Tibial artery (tissue), 4 donors: ENCODE measurements at regions not wholly inside any gene's neighbourhood (a gene's known extent, or its start where the extent isn't known, plus 50 kb on each side); places are given as distances from the start of the nearest gene placed in this dataset.
"Not testable (repeated sequence)": the region's sequence is repeated elsewhere in the genome, so short reads cannot be mapped to it uniquely, and the experiment has no call there.

ENCODE experiments used
- DNase-seq, 2 donors: peaks; one replicate each; pipeline ENCODE4 v3.0.0-alpha.2; 2019
- H3K27ac ChIP-seq, 2 donors: fragments of 200-600 bp; sonication (generic) in 1 of 2; 1 replicate in 1 of 2; 2 replicates in 1 of 2; pipeline ENCODE4 v1.5.1; 2018 to 2019; ENCODE audit warnings: mild to moderate bottlenecking in 1 of 2
- H3K27me3 ChIP-seq, 2 donors: fragments of 200-600 bp; sonication (generic) in 1 of 2; one replicate each; pipeline versions ENCODE4 v1.5.1 to v1.6.0; 2016 to 2019
- H3K36me3 ChIP-seq, 3 donors: fragments of 200-600 bp; sonication (generic) in 2 of 3; one replicate each; pipeline ENCODE4 v1.5.1; 2016 to 2019; ENCODE audit warnings: mild to moderate bottlenecking in 2 of 3
- H3K4me1 ChIP-seq, 4 donors: fragments of 200-600 bp; sonication (generic) in 2 of 4; 1 replicate in 3 of 4; 2 replicates in 1 of 4; pipeline ENCODE4 v1.5.1; 2016 to 2019
- H3K4me3 ChIP-seq, 2 donors: fragments of 200-600 bp; sonication (generic) in 1 of 2; 1 replicate in 1 of 2; 2 replicates in 1 of 2; pipeline ENCODE4 v1.5.1; 2018 to 2019; ENCODE audit warnings: mild to moderate bottlenecking in 2 of 2
- H3K9me3 ChIP-seq, 3 donors: fragments of 200-600 bp; sonication (generic) in 1 of 3; one replicate each; pipeline ENCODE4 v1.5.1; 2016 to 2019
- CTCF ChIP-seq, 2 experiments: fragments of 200-600 bp in 1 of 2; fragments of 450-650 bp in 1 of 2; IDR thresholded peaks; one replicate each; pipeline ENCODE4 v1.5.1; 2017 to 2019; ENCODE audit warnings: antibody characterized with exemption in 2 of 2, mild to moderate bottlenecking in 1 of 2, moderate library complexity in 1 of 2
- intact Hi-C: fragments of 100-400 bp; cut with DNase I; formaldehyde crosslinking; loops from one replicate; pipeline ENCODE4 v1.15.0; 2023; ENCODE audit warnings: low total_unique reads

GRCh38 chr11:46207270-46207669, 70.2 kb upstream of the CREB3L1 start:
- intact Hi-C loops = no loop called here
- H3K27me3 ChIP-seq = peaks cover 0 to 19% of the 10 kb centered on the region in 2 donors

DNA sequence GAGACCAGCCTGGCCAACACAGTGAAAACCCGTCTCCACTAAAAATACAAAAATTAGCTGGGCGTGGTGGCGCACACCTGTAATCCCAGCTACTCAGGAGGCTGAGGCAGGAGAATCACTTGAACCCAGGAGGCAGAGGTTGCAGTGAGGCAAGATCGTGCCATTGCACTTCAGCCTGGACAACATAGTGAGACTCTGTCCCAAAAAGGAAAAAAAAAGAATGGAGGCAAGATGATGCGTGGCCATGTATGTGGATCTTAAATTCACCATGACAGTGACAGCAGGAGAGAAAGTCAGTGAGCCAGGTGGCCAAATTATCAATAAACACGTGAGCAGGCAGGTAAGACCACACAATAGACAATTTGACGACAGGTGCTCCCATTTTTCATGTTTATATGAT, 73.0 kb upstream of the CREB3L1 start:
- H3K27ac ChIP-seq, H3K4me3 ChIP-seq, DNase-seq, H3K36me3 ChIP-seq, intact Hi-C loops, H3K4me1 ChIP-seq, H3K9me3 ChIP-seq: not testable (repeated sequence)
- H3K27me3 ChIP-seq = peaks cover 0 to 24% of the 10 kb centered on the region in 2 donors

More at GRCh38 chr11:46207270-46207669, 70.2 kb upstream of the CREB3L1 start:
- Histone ChIP-seq H3K4me3 (no peak overlapping the region), H3K27ac (no peak overlapping the region), H3K36me3 (no peaks in the 10 kb centered on the region), H3K4me1 (no peaks in the 10 kb centered on the region), H3K9me3 (no peaks in the 10 kb centered on the region)
- TF ChIP-seq CTCF (IDR thresholded peaks at IDR 0.05) = no peak
- DNase-seq = no peak

- no peak for TF ChIP-seq CTCF (IDR thresholded peaks at IDR 0.05)
- H3K36me3 ChIP-seq = no peaks in the 10 kb centered on the region
- no peak overlapping the region for H3K4me3 ChIP-seq
- intact Hi-C loops = no loop called here
- DNase-seq = no peak
- peaks cover 0 to 24% of the 10 kb centered on the region in 2 donors for H3K27me3 ChIP-seq
- no peak overlapping the region for H3K27ac ChIP-seq
- H3K9me3 ChIP-seq = no peaks in the 10 kb centered on the region
- no peaks in the 10 kb centered on the region for H3K4me1 ChIP-seq
Measured at GRCh38 chr11:46203746-46204145, 73.7 kb upstream of the CREB3L1 start.

DNA sequence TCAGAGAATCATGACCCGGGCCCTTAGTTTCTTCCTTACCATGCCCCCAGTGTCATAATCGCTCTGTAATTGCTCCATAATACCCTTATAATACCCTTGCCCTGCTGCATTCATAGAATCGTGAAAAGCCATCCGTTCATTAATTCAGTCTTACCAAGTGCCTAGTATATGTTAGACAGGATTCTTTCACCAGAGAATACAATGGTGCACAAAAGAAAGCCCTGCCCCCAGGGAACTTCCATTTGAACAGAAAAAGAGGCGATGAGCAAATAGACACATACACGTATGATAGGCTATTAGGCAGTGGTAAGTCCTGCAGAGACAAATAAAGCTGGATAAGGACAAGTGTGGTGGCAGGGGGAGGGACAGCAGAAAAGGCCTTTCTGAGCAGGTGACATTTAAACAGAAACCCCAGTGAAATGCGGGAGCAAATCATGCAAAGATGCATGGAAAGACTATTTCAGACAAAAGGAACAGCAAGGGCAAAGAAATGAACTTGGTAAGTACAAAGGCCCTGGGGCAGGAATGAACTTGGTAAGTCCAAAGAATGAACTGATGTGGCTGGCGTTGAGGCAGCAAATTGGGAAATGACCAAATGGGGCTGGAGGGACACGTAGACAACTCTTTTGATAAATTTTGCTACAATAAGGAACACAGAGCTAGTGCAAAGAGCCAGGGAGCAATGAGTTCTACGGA, 74.6 kb upstream of the CREB3L1 start:
- Histone ChIP-seq H3K4me3 (no peak overlapping the region), H3K27ac (no peak overlapping the region), H3K4me1 (no peaks in the 10 kb centered on the region), H3K36me3 (no peaks in the 10 kb centered on the region), H3K9me3 (no peaks in the 10 kb centered on the region), H3K27me3 (peaks cover 0 to 24% of the 10 kb centered on the region in 2 donors)
- no peak for DNase-seq
- intact Hi-C loops = no loop called here
- TF ChIP-seq CTCF (IDR thresholded peaks at IDR 0.05) = no peak

GRCh38 chr11:46202149-46202548, 75.3 kb upstream of the CREB3L1 start:
- intact Hi-C loops = no loop called here
- no peak for DNase-seq
- H3K9me3 ChIP-seq = no peaks in the 10 kb centered on the region
- H3K27ac ChIP-seq = no peak overlapping the region
- H3K4me3 ChIP-seq = no peak overlapping the region
- H3K4me1 ChIP-seq = no peaks in the 10 kb centered on the region
- H3K27me3 ChIP-seq = peaks cover 0 to 27% of the 10 kb centered on the region in 2 donors
- no peak for TF ChIP-seq CTCF (IDR thresholded peaks at IDR 0.05)
- no peaks in the 10 kb centered on the region for H3K36me3 ChIP-seq

- Histone ChIP-seq H3K27me3 (peaks cover 0 to 29% of the 10 kb centered on the region in 2 donors), H3K36me3 (no peaks in the 10 kb centered on the region), H3K4me1 (no peaks in the 10 kb centered on the region), H3K9me3 (no peaks in the 10 kb centered on the region), H3K27ac (no peak overlapping the region), H3K4me3 (no peak overlapping the region)
- intact Hi-C loops = no loop called here
- no peak for TF ChIP-seq CTCF (IDR thresholded peaks at IDR 0.05)
- DNase-seq = no peak
Measured at GRCh38 chr11:46200537-46201281, 76.8 kb upstream of the CREB3L1 start.
